ENCODE measurements at regions not wholly inside any gene's neighbourhood (a gene's known extent, or its start where the extent isn't known, plus 50 kb on each side); places are given as distances from the start of the nearest gene placed in this dataset.

DNA sequence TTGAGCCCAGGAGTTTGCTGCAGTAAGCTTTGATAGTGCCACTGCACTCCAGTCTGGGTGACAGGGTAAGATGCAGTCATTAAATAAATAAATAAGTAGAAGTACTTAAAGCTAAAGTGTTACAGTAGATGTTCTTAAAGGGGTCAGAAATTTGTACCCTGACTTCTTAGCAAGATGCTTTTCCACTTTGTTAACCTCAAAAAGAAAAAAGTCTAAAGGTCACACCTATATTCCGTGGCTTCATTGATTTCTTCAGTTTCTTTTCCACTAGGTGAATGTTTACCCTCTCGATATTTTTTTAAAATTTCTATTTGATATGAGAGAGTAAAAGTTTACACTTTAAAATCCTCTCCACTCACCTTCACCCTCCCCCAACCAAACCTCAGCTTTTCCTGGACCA lies 64.3 kb upstream of the PLEKHA5 start:
- CTCF ChIA-PET = interaction anchor here (1.7 kb wide), 1 partner anchor 90 kb away, joined by 3 read pairs; no protein-coding TSS in a partner anchor
- no peak for DNase-seq (ENCODE audit: extremely low spot score)
- POLR2A ChIA-PET = no interaction called here
- TF ChIP-seq CTCF (IDR thresholded peaks at IDR 0.05; ENCODE audit: control extremely low read depth, extremely low read depth, low read depth, missing control alignments) = no peak

- POLR2A ChIA-PET = no interaction called here
- no peak for TF ChIP-seq CTCF (IDR thresholded peaks at IDR 0.05; ENCODE audit: control extremely low read depth, extremely low read depth, low read depth, missing control alignments)
- CTCF ChIA-PET = no interaction called here
- DNase-seq (ENCODE audit: extremely low spot score) = no peak
These were observed 63.7 kb upstream of the PLEKHA5 start for GRCh38 chr12:19065871-19066270.

DNA sequence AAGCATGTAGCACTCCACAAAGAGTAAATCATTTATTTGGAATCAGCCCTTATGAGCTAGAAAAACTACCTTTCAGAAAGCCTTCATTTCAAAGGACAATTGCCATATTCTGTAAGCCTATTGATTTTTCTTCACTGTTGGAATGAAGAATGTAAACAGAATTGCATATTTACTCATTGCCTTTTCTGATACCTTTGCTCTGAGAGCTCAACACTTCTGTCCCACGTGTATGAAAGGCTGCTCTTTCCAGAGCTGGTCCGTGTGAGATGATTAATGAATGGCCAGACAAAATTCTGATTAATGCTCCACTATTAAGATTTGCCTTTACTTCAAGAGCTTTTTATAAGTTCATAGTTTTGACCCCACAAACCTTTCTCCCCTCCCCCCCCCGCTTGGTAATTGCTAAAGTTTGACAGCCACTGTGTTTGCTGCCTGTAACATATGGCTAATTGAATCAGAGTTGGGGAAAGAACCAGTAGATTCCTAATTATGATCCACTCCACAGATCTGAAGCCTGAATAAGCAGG lies 63.0 kb upstream of the PLEKHA5 start:
- no peak for TF ChIP-seq CTCF (IDR thresholded peaks at IDR 0.05; ENCODE audit: control extremely low read depth, extremely low read depth, low read depth, missing control alignments)
- ChIA-PET CTCF (interaction anchor here (1.1 kb wide), 1 partner anchor 19 kb away, joined by 3 read pairs; no protein-coding TSS in a partner anchor), POLR2A (no interaction called here)
- DNase-seq (ENCODE audit: extremely low spot score) = no peak

- ChIA-PET CTCF (interaction anchor here (0.9 kb wide), 1 partner anchor 11 kb away, joined by 3 read pairs; no protein-coding TSS in a partner anchor), POLR2A (no interaction called here)
- TF ChIP-seq CTCF (IDR thresholded peaks at IDR 0.05; ENCODE audit: control extremely low read depth, extremely low read depth, low read depth, missing control alignments) = no peak
- no peak for DNase-seq (ENCODE audit: extremely low spot score)
These were observed 61.4 kb upstream of the PLEKHA5 start for GRCh38 chr12:19068137-19068536.

DNA sequence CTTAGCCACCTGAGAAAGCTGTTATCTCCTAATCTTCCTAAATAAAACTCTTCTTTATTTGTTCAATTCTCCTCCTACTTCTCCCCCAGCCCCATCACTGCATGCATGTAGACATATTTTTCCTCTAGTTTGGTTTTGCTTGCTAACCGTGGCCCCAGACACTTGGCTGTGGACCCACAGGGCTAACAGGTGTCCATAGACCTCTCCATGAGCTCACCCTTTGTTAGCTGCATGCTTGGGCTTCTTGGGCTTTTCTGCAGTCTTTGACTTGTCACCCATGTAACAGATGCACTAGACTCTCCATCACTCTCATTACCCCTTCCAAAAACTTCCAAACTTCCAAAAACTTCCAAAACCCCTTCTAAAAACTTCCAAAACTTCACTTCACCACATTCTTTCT lies 59.2 kb upstream of the PLEKHA5 start:
- DNase-seq (ENCODE audit: extremely low spot score) = no peak
- TF ChIP-seq CTCF (IDR thresholded peaks at IDR 0.05; ENCODE audit: control extremely low read depth, extremely low read depth, low read depth, missing control alignments) = no peak
- ChIA-PET POLR2A (no interaction called here), CTCF (no interaction called here)

DNA sequence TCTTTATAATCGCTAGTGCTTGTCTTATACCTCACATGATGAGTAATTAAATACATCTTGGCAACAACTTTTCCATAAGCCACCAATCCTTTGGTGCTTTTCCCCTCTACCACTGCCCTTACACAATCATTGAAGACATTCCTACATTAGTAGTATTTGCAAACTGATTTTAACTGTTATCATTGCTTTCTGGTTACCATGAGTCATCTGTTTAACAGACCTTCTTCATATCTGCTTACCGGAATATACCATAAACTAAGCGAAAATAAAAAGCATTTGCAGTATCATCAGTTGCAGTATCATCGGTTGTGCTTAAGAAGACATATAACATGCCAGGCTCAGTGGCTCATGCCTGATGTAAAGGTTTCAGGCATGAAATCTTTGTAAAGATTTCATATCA lies 54.8 kb upstream of the PLEKHA5 start:
- CTCF ChIA-PET = no interaction called here
- no peak for DNase-seq (ENCODE audit: extremely low spot score)
- POLR2A ChIA-PET = no interaction called here
- TF ChIP-seq CTCF (IDR thresholded peaks at IDR 0.05; ENCODE audit: control extremely low read depth, extremely low read depth, low read depth, missing control alignments) = no peak
